IMR-90 (cell line): ENCODE measurements at regions not wholly inside any gene's neighbourhood (a gene's known extent, or its start where the extent isn't known, plus 50 kb on each side); places are given as distances from the start of the nearest gene placed in this dataset.

Source experiments
- ATAC-seq: fragments of 200-7000 bp; cut with Tn5 transposase; 2 replicates; pipeline ENCODE4 v1.9.1; 2020; ENCODE audit warnings: low read depth, mild to moderate bottlenecking, moderate library complexity
- BruUV-seq: library from RNA; stranded (reverse); fragments of 400-500 nt; replicated peaks from 2 replicates; lab custom pipeline; 2021; lab: Mats Ljungman, UMichigan
- CTCF ChIA-PET: fragments of 300-600 bp; formaldehyde crosslinking; extraction: SDS; loops from one replicate; lab custom pipeline; 2021; ENCODE audit warnings: antibody characterized with exemption; lab: Yijun Ruan, JAX
- POLR2A ChIA-PET: fragments of 300-600 bp; sonication (Branson Sonifier 250); formaldehyde crosslinking; loops from one replicate; lab custom pipeline; 2022; ENCODE audit warnings: antibody characterized with exemption; ENCODE audit not compliant: unreplicated experiment; lab: Charles Lee
- DNase-seq: peaks from one replicate; pipeline ENCODE4 v3.0.0; 2013
- H2AFZ ChIP-seq: replicated peaks from 2 replicates; pipeline ENCODE3; 2013; ENCODE audit warnings: low read length, mild to moderate bottlenecking; ENCODE audit not compliant: poor library complexity
- H2AK5ac ChIP-seq: 2 replicates; pipeline ENCODE4 v1.6.1; 2013; ENCODE audit warnings: low read depth, low read length, inconsistent platforms
- H2AK9ac ChIP-seq: replicated peaks from 2 replicates; pipeline ENCODE3; 2013; ENCODE audit warnings: mild to moderate bottlenecking, low read depth, low read length, moderate library complexity; ENCODE audit not compliant: poor library complexity
- H2BK120ac ChIP-seq: 2 replicates; pipeline ENCODE4 v1.6.1; 2013; ENCODE audit warnings: low read depth, low read length, inconsistent platforms
- H2BK15ac ChIP-seq: 3 replicates; pipeline ENCODE4 v1.6.1; 2013; ENCODE audit warnings: low read depth, low read length, inconsistent platforms
- H2BK20ac ChIP-seq: 2 replicates; pipeline ENCODE4 v1.6.1; 2013; ENCODE audit warnings: low read depth, mild to moderate bottlenecking, inconsistent platforms, low read length, moderate library complexity
- H2BK5ac ChIP-seq: 2 replicates; pipeline ENCODE4 v1.6.1; 2013; ENCODE audit warnings: mild to moderate bottlenecking, low read depth, low read length, inconsistent platforms; ENCODE audit not compliant: poor library complexity, severe bottlenecking
- H3K14ac ChIP-seq: replicated peaks from 2 replicates; pipeline ENCODE4 v1.6.1; 2013; ENCODE audit warnings: low read depth, low read length, inconsistent platforms
- H3K18ac ChIP-seq: 2 replicates; pipeline ENCODE4 v1.6.1; 2013; ENCODE audit warnings: low read depth, low read length, control low read depth
- H3K23ac ChIP-seq: 2 replicates; pipeline ENCODE4 v1.6.1; 2013; ENCODE audit warnings: low read depth, low read length, inconsistent platforms
- H3K27ac ChIP-seq: 2 replicates; pipeline ENCODE4 v1.5.1; 2013; ENCODE audit warnings: mild to moderate bottlenecking, control low read depth, low read length; ENCODE audit not compliant: insufficient read depth
- H3K27me3 ChIP-seq: 2 replicates; pipeline ENCODE4 v1.6.1; 2013; ENCODE audit warnings: low read length; ENCODE audit not compliant: control insufficient read depth, insufficient read depth
- H3K36me3 ChIP-seq: 2 replicates; pipeline ENCODE4 v1.6.1; 2013; ENCODE audit warnings: low read length, mixed read lengths; ENCODE audit not compliant: control insufficient read depth, insufficient read depth
- H3K4ac ChIP-seq: 2 replicates; pipeline ENCODE4 v1.6.1; 2013; ENCODE audit warnings: low read depth, low read length, inconsistent platforms
- H3K4me1 ChIP-seq: 2 replicates; pipeline ENCODE4 v1.6.1; 2013; ENCODE audit warnings: low read length, mixed read lengths; ENCODE audit not compliant: control insufficient read depth, insufficient read depth
- H3K4me2 ChIP-seq: 2 replicates; pipeline ENCODE4 v1.6.1; 2013; ENCODE audit warnings: low read depth, mild to moderate bottlenecking, control low read depth, low read length, moderate library complexity
- H3K4me3 ChIP-seq: 2 replicates; pipeline ENCODE4 v1.5.1; 2013; ENCODE audit warnings: low read depth, mild to moderate bottlenecking, control low read depth, low read length, moderate library complexity; ENCODE audit not compliant: insufficient read depth
- H3K56ac ChIP-seq: 2 replicates; pipeline ENCODE4 v1.6.1; 2013; ENCODE audit warnings: low read length, inconsistent platforms; ENCODE audit not compliant: insufficient read depth; ENCODE audit errors: extremely low read depth
- H3K79me1 ChIP-seq, 2 experiments: 2 replicates each; pipeline ENCODE4 v1.6.1; 2013; ENCODE audit warnings: low read length in 2 of 2, inconsistent platforms in 1 of 2, low read depth in 1 of 2
- H3K9ac ChIP-seq: 2 replicates; pipeline ENCODE4 v1.6.1; 2013; ENCODE audit warnings: low read depth, low read length, control low read depth
- H3K9me1 ChIP-seq: 2 replicates; pipeline ENCODE4 v1.6.1; 2013; ENCODE audit warnings: low read length, inconsistent platforms; ENCODE audit not compliant: insufficient read depth
- H3K9me3 ChIP-seq: 2 replicates; pipeline ENCODE4 v1.6.1; 2013; ENCODE audit warnings: low read length; ENCODE audit not compliant: control insufficient read depth, insufficient read depth
- H4K20me1 ChIP-seq: 2 replicates; pipeline ENCODE4 v1.6.1; 2013; ENCODE audit warnings: low read length, inconsistent platforms; ENCODE audit not compliant: insufficient read depth
- H4K5ac ChIP-seq: 2 replicates; pipeline ENCODE4 v1.6.1; 2013; ENCODE audit warnings: mild to moderate bottlenecking, low read depth, low read length, control low read depth
- H4K8ac ChIP-seq, 2 experiments: 2 replicates each; pipeline ENCODE4 v1.6.1; 2013; ENCODE audit warnings: low read depth in 2 of 2, low read length in 2 of 2, control low read depth in 1 of 2, inconsistent platforms in 1 of 2
- H4K91ac ChIP-seq: 2 replicates; pipeline ENCODE4 v1.6.1; 2013; ENCODE audit warnings: low read depth, low read length, inconsistent platforms; ENCODE audit not compliant: insufficient read depth
- CHD1 ChIP-seq: IDR thresholded peaks from 2 replicates; pipeline ENCODE4 v1.6.1; 2012; ENCODE audit warnings: low read depth, low read length, improper control_type of control experiment
- FOS ChIP-seq: fragments of 150-350 bp; IDR thresholded peaks from 2 replicates; pipeline ENCODE4 v1.6.1; 2016; ENCODE audit warnings: low read depth, low read length
- NFE2L2 ChIP-seq: fragments of 150-350 bp; IDR thresholded peaks from 2 replicates; pipeline ENCODE4 v1.6.1; 2016; ENCODE audit warnings: low read depth, mild to moderate bottlenecking, low read length
- SMC3 ChIP-seq: fragments of 150-350 bp; IDR thresholded peaks from 2 replicates; pipeline ENCODE4 v1.6.1; 2016; ENCODE audit warnings: low read depth, mild to moderate bottlenecking, antibody characterized with exemption, low read length, moderate library complexity
- WGBS, 2 experiments: methylation state at CpG; one replicate each; pipeline versions ENCODE4 v1.1.5 to v1.1.7; 2013; ENCODE audit warnings: missing lambda C conversion rate in 2 of 2; ENCODE audit not compliant: insufficient read length in 1 of 2; ENCODE audit errors: extremely low coverage in 2 of 2; 5-methylcytosine and 5-hydroxymethylcytosine counted together
- dilution Hi-C: fragments of 300-500 bp; cut with HindIII; formaldehyde crosslinking; loops from one replicate; pipeline ENCODE4 v1.14.3; 2018; ENCODE audit warnings: low sequenced_read_pairs; ENCODE audit not compliant: unreplicated experiment
- in situ Hi-C: fragments of 300-500 bp; cut with MboI; formaldehyde crosslinking; loops from 3 replicates; pipeline ENCODE4 v1.14.3; 2019; ENCODE audit warnings: low sequenced_read_pairs, inconsistent platforms, mixed read lengths
- intact Hi-C: fragments of 100-400 bp; cut with micrococcal nuclease; formaldehyde crosslinking; loops from 2 replicates; pipeline ENCODE4 v1.10.0; 2022

DNA sequence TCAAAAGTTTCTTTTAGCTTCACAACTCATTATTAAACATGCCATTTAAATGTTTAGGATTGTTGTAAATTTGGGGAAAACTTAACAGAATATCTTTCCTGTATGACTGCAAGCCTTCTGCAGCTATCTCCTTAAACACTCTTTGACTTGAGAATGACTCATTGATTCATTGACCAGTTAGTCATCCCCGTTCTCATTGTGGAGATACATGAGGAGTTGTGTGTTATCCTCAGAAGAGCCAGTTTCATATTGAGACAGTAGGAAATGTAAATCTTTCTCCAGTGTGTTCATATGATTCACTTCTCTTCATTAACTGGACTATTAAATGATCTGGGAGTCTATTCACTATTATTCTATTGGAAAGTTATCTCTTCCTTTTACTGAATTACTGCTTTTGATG, 83.0 kb downstream of the CRYGS start:
- BruUV-seq = no TSS peak
- Histone ChIP-seq H3K27ac (no peak overlapping the region), H2AK5ac (no peak overlapping the region), H2BK5ac (no peak overlapping the region), H3K4me1 (no peaks in the 10 kb centered on the region), H3K9ac (no peak overlapping the region), H4K5ac (no peak overlapping the region), H3K27me3 (peaks cover 15% of the 10 kb centered on the region), H2BK20ac (no peak overlapping the region), H2BK120ac (no peak overlapping the region), H3K79me1 (no peaks in the 10 kb centered on the region), H2BK15ac (no peak overlapping the region), H4K91ac (no peak overlapping the region), H3K4me3 (no peak overlapping the region), H3K18ac (no peak overlapping the region), H3K9me1 (no peaks in the 10 kb centered on the region), H3K56ac (no peak overlapping the region), H3K4ac (no peak overlapping the region), H3K4me2 (no peak overlapping the region), H4K8ac (no peak overlapping the region), H2AK9ac (no peak overlapping the region), H3K9me3 (no peaks in the 10 kb centered on the region), H2AFZ (no peak overlapping the region), H3K23ac (no peak overlapping the region), H4K20me1 (no peaks in the 10 kb centered on the region), H3K14ac (no peak overlapping the region), H3K36me3 (no peaks in the 10 kb centered on the region)
- in situ Hi-C loops (no loop called here), dilution Hi-C loops (no loop called here), intact Hi-C loops (no loop called here)
- ChIA-PET CTCF (no interaction called here), POLR2A (no interaction called here)
- TF ChIP-seq CHD1 (no peak), NFE2L2 (no peak), SMC3 (no peak), FOS (peak; percentile 74)
- WGBS, 2 experiments = no CpG with 5 or more reads among the region's 1 CpG
- DNase-seq (peak; percentile 82), ATAC-seq (peak; percentile 82)
